ENCODE measurements at regions not wholly inside any gene's neighbourhood (a gene's known extent, or its start where the extent isn't known, plus 50 kb on each side); places are given as distances from the start of the nearest gene placed in this dataset.
"Not testable (repeated sequence)": the region's sequence is repeated elsewhere in the genome, so short reads cannot be mapped to it uniquely, and the experiment has no call there.

DNA sequence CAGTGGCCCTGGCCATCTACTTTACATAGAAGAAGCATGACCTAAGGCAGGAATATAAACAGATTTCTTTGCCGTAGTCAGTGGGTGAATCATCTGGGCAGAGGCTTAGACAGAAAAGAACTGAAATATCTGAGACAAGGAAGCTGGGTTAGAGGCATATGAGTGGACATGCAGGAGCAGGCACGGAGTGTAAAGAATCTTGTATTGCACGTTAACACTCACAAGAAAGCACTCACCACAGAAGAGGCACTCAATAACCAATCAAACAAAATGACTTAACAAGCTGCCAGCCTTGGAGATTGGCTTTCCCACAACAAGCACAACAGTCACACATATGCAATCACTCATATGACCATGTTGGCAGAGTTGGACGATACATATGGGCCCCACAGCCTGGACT, 364.9 kb downstream of the FOXD4L5 start:
- TF ChIP-seq, protein P1, sequence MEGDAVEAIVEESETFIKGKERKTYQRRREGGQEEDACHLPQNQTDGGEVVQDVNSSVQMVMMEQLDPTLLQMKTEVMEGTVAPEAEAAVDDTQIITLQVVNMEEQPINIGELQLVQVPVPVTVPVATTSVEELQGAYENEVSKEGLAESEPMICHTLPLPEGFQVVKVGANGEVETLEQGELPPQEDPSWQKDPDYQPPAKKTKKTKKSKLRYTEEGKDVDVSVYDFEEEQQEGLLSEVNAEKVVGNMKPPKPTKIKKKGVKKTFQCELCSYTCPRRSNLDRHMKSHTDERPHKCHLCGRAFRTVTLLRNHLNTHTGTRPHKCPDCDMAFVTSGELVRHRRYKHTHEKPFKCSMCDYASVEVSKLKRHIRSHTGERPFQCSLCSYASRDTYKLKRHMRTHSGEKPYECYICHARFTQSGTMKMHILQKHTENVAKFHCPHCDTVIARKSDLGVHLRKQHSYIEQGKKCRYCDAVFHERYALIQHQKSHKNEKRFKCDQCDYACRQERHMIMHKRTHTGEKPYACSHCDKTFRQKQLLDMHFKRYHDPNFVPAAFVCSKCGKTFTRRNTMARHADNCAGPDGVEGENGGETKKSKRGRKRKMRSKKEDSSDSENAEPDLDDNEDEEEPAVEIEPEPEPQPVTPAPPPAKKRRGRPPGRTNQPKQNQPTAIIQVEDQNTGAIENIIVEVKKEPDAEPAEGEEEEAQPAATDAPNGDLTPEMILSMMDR (conservative IDR thresholded peaks at IDR 0.05 in 1 of 2, IDR thresholded peaks at IDR 0.05 in 1 of 2; ENCODE audit: extremely low read depth in 1 of 2, insufficient read depth in 1 of 2, low read depth in 1 of 2, low read length in 2 of 2) = not testable (repeated sequence)
- not testable (repeated sequence) for TF ChIP-seq EZH2 (IDR thresholded peaks at IDR 0.05; ENCODE audit: borderline replicate concordance, low read length)

Measured in mammary epithelial cell (primary cell).